ENCODE measurements at regions not wholly inside any gene's neighbourhood (a gene's known extent, or its start where the extent isn't known, plus 50 kb on each side); places are given as distances from the start of the nearest gene placed in this dataset.

DNA sequence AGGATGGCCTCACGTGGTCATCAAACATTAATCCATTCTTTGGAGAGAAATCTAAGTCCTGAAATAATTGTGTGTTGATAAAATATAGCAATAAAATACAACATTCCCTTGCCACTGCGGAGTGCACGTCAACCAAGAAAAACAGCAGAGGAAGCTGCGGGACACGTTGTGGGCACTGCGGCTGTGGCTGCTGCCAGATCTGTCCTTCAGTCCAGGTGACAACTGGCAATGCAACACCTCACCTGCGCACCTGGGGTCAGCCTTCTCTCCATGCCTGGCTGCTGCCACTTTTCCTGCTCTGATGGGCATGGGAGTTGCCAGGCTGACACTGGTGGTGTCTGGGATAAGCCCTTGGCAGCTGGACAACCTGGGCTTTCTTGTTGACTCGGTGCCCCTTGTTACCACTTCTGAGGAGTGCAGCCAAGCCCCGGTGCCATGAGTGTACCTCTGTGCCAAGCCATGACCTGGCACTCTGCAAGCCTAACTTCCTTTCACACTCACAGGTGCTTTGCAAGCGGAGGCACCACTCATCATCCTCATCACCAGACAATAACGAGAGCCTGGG, 251.6 kb upstream of the TSHZ3 start:
- no peak for DNase-seq (ENCODE audit: low read depth in 2 of 2)

- DNase-seq (ENCODE audit: low read depth in 2 of 2), result no peak
Measured at GRCh38 chr19:31601855-31602254, 252.6 kb upstream of the TSHZ3 start.

DNA sequence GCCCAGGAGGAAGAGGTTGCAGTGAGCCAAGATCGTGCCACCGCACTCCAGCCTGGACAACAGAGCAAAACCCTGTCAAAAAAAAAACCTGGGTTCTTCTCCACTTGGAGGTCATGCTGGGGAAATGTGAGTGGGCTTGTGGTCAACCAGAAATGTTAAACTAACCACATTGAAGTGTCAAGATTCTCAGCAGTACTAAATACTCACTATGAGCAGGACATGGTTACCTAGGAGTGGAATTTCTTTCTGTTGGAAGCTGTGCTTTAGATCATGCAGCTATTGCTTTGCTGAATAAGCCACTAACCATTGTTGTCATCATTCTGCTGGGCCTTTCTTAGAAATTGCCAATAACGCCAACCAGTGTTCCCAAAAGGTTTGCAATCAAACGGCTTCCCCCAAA, 253.3 kb upstream of the TSHZ3 start:
- no peak for DNase-seq (ENCODE audit: low read depth in 2 of 2)

DNA sequence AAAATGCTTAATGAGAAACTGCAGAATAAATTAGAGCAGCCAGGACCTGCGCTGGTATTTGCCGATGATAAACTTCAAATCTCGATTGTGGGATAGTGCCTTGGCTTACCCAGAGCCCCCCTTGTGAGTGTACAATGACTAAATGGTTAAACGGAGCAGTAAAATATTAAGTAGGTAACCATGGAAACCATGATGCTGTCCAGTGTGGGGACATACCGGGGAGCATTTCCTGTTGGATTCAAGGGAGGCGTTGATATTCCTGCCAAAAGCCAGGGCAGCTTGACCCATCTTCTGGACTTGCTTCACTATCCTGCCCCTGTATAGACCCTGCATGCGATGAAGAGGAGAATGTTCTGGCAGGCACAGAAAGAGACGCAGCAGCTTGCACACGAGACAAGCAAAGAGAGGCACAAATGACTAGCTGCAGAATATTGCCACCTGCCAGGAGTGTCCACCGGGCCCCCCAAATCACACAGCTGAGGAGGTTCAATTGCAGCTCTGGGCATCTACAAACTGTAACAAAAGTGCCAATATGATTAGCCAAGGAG, 255.3 kb upstream of the TSHZ3 start:
- no peak for DNase-seq (ENCODE audit: low read depth in 2 of 2)

GRCh38 chr19:31610018-31610417, 260.8 kb upstream of the TSHZ3 start:
- DNase-seq (ENCODE audit: low read depth in 2 of 2), result no peak

- no peak for DNase-seq (ENCODE audit: low read depth in 2 of 2)
Measured at GRCh38 chr19:31611046-31611877, 262.0 kb upstream of the TSHZ3 start.

DNA sequence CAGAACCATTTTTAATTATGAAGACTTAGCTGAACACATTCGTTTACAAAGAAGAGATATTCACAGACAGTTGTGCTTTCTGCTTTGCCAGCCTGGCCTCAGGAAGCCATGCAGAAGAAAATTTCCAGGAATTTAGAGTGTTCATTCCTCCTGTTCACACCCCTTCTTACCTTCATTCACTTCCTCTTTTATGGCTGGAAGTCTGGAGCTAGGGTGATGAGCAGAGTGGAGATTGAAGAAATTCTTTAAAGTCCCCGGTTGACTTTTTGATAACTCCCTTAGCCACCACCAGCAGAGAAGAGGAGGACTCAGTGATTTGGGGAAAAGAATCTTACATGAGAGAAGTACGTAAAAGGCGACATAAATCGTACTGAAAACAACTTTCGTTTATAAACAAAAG, 263.6 kb upstream of the TSHZ3 start:
- no peak for DNase-seq (ENCODE audit: low read depth in 2 of 2)

DNA sequence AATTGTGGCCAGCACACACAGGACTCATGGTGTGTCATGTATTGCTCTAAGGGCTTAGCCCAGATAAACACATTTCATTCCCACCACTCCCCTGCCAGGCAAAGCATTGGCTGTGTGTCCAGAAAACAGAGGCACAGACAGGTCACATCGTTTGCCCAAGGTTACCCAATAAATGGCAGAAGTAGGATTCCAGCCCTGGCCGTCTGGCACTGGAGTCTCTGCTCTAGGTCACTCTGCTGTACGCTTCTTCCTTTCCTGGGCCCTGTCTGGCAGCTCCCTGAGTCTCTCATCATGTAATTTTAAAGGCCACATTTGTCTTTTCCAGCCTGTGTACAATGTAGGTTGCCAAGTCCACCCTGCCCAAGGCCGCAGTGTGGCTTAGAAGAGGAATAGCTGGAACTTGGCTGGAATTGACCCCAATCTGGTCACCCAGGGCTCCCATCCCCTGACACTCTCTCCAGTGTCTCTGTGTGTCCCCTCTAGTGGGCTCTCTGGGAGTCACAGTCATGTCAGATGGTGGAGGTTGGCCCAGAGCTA, 264.5 kb upstream of the TSHZ3 start:
- DNase-seq (ENCODE audit: low read depth in 2 of 2), result no peak

DNA sequence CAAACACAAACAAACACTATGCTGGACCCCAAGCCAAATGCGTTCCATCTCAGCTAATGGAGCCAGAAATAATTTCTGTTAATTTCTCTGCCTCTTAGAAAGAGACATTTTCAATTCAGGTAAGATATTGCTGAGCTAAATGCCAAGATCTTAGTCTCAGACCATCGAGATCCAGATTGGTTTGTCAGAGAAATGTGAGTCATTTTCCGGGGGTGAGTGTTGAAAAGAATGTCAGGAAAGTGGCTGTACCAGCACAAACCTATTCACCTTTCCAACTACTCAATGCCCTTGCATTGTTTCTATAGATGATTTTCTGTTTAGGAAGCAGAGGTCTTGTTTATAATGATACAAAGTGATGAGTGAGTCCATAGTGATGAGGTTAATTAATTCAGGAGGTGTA, 266.8 kb upstream of the TSHZ3 start:
- DNase-seq (ENCODE audit: low read depth in 2 of 2), result no peak

- DNase-seq (ENCODE audit: low read depth in 2 of 2), result no peak
Measured at GRCh38 chr19:31617010-31617585, 267.9 kb upstream of the TSHZ3 start.

- DNase-seq (ENCODE audit: low read depth in 2 of 2), result no peak
Measured at GRCh38 chr19:31625056-31625455, 275.8 kb upstream of the TSHZ3 start.

DNA sequence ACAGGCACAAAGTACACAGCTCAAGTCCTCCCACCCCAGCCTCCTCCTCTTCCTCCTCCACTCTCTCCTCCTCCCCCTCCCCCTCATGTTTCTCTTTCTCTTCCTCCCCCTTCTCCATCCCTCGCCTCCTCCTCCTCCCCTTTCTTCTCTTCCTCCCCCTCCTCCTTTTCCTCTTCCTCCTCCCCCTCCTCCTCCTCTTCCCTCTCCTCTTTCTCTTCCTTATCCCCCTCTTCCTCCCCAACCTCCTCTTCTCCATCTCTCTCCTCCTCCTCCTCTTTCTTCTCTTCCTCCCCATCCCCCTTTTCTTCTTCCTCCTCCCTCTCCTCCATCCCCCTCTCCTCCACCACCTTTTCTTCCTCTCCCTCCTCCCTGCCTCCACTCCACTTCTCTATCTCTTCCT, 276.3 kb upstream of the TSHZ3 start:
- DNase-seq (ENCODE audit: low read depth in 2 of 2), result no peak

DNA sequence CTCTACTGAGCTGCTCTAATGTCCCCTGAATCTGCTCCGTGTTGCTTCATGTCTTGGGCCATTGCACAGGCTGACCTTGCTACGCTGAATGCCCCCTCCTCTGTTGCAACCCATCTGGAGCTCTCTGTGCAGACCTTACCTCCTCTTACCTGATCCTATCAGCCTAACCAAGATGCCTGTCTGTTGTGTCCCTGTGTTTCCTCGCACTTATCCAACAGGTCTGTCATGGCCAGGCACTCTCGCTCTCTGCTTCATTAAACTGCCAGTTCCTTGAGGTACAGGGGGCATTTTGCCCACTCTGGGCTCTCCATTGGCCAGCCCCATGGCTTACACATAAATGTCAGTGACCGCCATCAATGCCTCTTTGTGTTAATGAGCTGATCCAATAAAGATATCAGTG, 277.7 kb upstream of the TSHZ3 start:
- DNase-seq (ENCODE audit: low read depth in 2 of 2), result no peak

DNA sequence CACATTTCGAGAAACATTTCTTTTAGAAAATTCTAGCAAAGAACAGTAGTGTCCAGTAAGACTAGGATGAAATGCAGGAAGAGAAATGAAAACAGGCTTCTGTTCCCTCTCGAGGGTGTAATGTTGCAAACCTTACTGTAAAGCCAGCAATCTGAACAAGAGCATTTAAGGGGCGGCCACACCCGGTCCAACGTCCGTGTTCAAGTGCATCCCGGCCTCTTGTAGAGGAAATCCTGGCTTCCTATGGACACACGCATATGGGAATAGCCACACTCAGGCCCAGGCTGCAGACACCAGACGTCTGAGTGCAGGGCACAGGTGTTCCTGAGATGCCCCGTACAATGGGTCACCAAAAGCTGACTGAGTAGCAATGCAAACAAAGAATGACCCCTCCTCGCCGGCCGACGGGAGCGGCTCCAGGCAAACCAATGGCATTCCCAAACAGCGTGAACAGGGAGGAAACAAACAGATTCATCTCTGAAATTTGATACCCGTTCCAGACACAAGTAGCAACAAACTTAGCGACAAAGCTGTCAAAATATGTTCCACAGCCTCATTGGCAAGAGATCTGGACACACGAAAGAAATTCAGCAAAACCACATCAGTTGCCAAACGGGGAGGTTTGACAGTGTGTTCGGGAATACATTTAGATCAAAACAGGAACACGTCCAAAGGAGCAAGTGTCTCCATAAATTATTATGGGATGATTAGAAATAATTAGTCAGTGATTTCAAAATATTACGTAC, 278.6 kb upstream of the TSHZ3 start:
- no peak for DNase-seq (ENCODE audit: low read depth in 2 of 2)

DNA sequence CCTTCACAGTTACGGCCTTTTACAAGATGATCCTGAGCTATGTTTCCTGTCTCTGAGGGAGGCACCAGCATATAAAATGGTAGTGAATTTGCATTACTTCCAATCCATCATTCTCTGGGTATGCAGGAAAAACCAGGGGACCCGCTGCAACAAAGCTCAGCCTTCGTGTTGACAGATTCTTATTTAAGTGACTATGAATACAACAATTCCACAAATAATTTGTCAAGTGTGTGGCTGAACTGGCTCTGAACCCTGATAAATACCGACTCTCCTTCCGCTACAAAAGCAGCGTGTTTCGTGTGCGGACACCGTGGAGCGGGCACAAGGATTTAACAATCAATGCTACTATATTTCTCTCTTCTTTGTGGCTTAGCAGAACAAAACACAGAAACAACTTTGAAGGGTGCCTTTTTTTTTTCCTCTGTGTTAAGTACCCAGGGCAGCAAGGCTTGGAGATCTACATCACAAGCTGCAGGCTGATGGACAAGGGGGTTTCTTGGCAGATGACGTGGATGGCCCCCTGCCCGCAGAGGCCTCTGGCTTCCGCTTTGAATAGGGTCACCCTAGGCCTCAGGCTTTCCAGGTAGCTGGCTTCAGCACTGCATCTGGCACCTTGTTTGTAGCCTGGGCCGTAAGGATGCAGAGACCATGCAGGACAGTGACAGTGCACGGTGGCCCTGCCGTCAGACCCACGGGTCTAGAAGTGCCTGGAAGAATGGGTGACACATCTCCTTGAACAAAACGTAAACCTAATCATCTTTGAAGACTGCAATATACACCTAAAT, 280.5 kb upstream of the TSHZ3 start:
- DNase-seq (ENCODE audit: low read depth in 2 of 2), result no peak

GRCh38 chr19:31633014-31633413, 283.8 kb upstream of the TSHZ3 start:
- DNase-seq (ENCODE audit: low read depth in 2 of 2), result no peak

DNA sequence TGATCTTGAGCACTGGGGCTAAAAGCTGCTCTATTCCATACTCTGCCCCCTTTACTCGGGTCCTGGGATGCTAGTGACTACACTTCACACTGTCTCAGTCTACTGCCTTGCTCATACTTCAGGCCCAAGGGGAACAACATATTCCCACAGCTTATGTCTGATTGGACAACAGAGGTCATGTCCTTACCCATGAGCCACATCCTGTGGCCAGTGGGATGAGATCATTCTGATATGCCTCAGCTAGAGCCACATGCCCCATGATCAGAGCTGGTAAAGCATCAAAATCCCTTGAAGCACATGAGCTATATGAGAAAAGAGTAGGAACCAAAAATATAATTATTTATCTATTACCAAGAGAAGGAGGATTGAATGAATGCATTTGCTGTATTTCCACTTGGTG, 290.1 kb upstream of the TSHZ3 start:
- DNase-seq (ENCODE audit: low read depth in 2 of 2), result no peak

DNA sequence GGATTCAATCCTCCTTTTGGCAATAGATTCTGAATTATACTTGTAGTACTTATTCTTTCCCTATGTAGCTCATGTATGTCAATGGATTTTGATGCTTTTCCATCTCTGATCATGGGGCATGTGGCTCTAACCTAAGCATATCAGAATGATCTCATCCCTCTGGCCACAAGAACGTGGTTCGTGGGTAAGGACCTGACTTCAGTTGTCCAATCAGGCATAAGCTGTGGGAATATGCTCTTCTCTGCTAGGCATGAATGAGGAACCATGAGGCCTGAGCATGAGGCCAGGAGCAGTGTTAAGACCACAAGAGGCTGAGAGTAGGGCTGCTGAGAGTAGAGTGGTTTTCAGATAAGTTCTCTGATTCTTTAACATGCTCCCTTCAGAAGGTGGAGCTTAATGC, 292.4 kb upstream of the TSHZ3 start:
- no peak for DNase-seq (ENCODE audit: low read depth in 2 of 2)

DNA sequence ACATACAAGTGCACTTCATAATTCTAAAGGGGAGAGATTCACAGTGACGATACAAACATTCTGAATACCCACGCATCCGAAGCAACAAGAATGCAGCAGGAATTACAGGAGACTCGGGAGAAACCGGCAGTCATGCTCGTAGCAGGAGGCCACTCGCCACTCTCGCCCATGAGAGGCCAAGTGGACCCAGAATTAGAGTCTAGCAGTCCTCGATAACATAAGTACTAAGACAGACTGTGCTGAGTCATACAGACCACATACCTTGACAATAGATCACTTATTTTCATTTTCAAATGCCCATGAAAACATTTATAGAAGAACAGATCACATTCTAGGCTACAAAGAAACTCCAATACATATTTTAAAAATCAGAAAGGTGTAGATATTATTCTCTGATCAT, 299.1 kb upstream of the TSHZ3 start:
- no peak for DNase-seq (ENCODE audit: low read depth in 2 of 2)

- DNase-seq (ENCODE audit: low read depth in 2 of 2), result no peak
Measured at GRCh38 chr19:31656507-31656906, 307.3 kb upstream of the TSHZ3 start.

All from stimulated activated CD8-positive, alpha-beta memory T cell treated with anti-CD3 and anti-CD28 coated beads, Interleukin-15, amount 100 ng/mL, for 48 hours (primary cell).